HEK293 (cell line): ENCODE measurements at regions not wholly inside any gene's neighbourhood (a gene's known extent, or its start where the extent isn't known, plus 50 kb on each side); places are given as distances from the start of the nearest gene placed in this dataset.

Source experiments
- CTCF ChIA-PET: fragments of 350-600 bp; formaldehyde crosslinking; extraction: SDS; loops from one replicate; lab custom pipeline; 2021; ENCODE audit warnings: antibody characterized with exemption; lab: Yijun Ruan, JAX
- POLR2A ChIA-PET: fragments of 300-600 bp; formaldehyde crosslinking; extraction: SDS; loops from one replicate; lab custom pipeline; 2020; ENCODE audit warnings: antibody characterized with exemption, inconsistent platforms; lab: Yijun Ruan, JAX
- H3K27ac ChIP-seq: fragments of 200-500 bp; sonication (Bioruptor generic); 2 replicates; pipeline ENCODE4 v1.5.1; 2014; ENCODE audit warnings: low read depth, low read length, control low read depth, inconsistent platforms; ENCODE audit errors: extremely low read depth
- H3K36me3 ChIP-seq, 2 experiments: fragments of 200-500 bp in 1 of 2; sonication (Bioruptor generic) in 1 of 2; 1 replicate in 1 of 2; 2 replicates in 1 of 2; pipeline ENCODE4 v1.5.1; 2014 to 2017; ENCODE audit warnings: inconsistent platforms in 2 of 2, low read length in 2 of 2; ENCODE audit not compliant: control insufficient read depth in 2 of 2, insufficient read depth in 1 of 2
- H3K4me1 ChIP-seq: fragments of 200-500 bp; sonication (Bioruptor generic); 2 replicates; pipeline ENCODE4 v1.5.1; 2014; ENCODE audit warnings: mild to moderate bottlenecking, low read length, inconsistent platforms; ENCODE audit not compliant: control insufficient read depth, insufficient read depth
- H3K4me3 ChIP-seq: 2 replicates; pipeline ENCODE4 v1.5.1; 2011; ENCODE audit warnings: low read depth, mild to moderate bottlenecking, control low read depth, low read length, moderate library complexity
- H3K9me3 ChIP-seq: fragments of 200-500 bp; sonication (Bioruptor generic); 2 replicates; pipeline ENCODE4 v1.5.1; 2014; ENCODE audit warnings: low read depth, low read length, inconsistent platforms; ENCODE audit not compliant: control insufficient read depth, insufficient read depth
- EGR2 ChIP-seq: fragments of 450-650 bp; formaldehyde crosslinking; IDR thresholded peaks from 2 replicates; pipeline ENCODE4 v1.5.1; 2016; ENCODE audit warnings: low read depth, missing biosample characterization, missing genetic modification characterization
- REPIN1 ChIP-seq: fragments of 450-650 bp; formaldehyde crosslinking; IDR thresholded peaks from 2 replicates; pipeline ENCODE4 v1.5.1; 2017; ENCODE audit warnings: missing biosample characterization, missing genetic modification characterization, low read depth
- SP2 ChIP-seq: fragments of 450-650 bp; formaldehyde crosslinking; IDR thresholded peaks from 2 replicates; pipeline ENCODE4 v1.5.1; 2016; ENCODE audit warnings: missing biosample characterization, missing genetic modification characterization
- SP3 ChIP-seq: fragments of 450-650 bp; formaldehyde crosslinking; IDR thresholded peaks from 2 replicates; pipeline ENCODE4 v1.5.1; 2016; ENCODE audit warnings: missing biosample characterization, missing genetic modification characterization
- ZBTB10 ChIP-seq: fragments of 450-650 bp; formaldehyde crosslinking; IDR thresholded peaks from 2 replicates; pipeline ENCODE4 v1.5.1; 2016; ENCODE audit warnings: missing biosample characterization, missing genetic modification characterization
- ZBTB48 ChIP-seq: fragments of 450-650 bp; formaldehyde crosslinking; IDR thresholded peaks from 2 replicates; pipeline ENCODE4 v1.5.1; 2016; ENCODE audit warnings: missing biosample characterization, missing genetic modification characterization
- ZFP41 ChIP-seq: fragments of 450-650 bp; formaldehyde crosslinking; IDR thresholded peaks from 2 replicates; pipeline ENCODE4 v1.5.1; 2016; ENCODE audit warnings: missing biosample characterization, missing genetic modification characterization, borderline replicate concordance
- ZNF148 ChIP-seq: fragments of 450-650 bp; formaldehyde crosslinking; IDR thresholded peaks from 2 replicates; pipeline ENCODE4 v1.5.0; 2017; ENCODE audit warnings: missing biosample characterization, missing genetic modification characterization, borderline replicate concordance
- ZNF155 ChIP-seq: fragments of 450-650 bp; formaldehyde crosslinking; IDR thresholded peaks from 2 replicates; pipeline ENCODE4 v1.5.1; 2016; ENCODE audit warnings: missing biosample characterization, missing genetic modification characterization
- ZNF280D ChIP-seq: fragments of 450-650 bp; formaldehyde crosslinking; IDR thresholded peaks from 2 replicates; pipeline ENCODE4 v1.5.1; 2016; ENCODE audit warnings: missing biosample characterization, missing genetic modification characterization
- ZNF394 ChIP-seq: fragments of 450-650 bp; formaldehyde crosslinking; IDR thresholded peaks from 2 replicates; pipeline ENCODE4 v1.5.1; 2016; ENCODE audit warnings: missing biosample characterization, missing genetic modification characterization, mild to moderate bottlenecking, moderate library complexity, borderline replicate concordance
- ZNF549 ChIP-seq: fragments of 450-650 bp; IDR thresholded peaks from 2 replicates; pipeline ENCODE4 v1.5.1; 2018; ENCODE audit warnings: missing biosample characterization, missing genetic modification characterization, mild to moderate bottlenecking, inconsistent platforms, moderate library complexity
- ZNF561 ChIP-seq: fragments of 450-650 bp; IDR thresholded peaks from 2 replicates; pipeline ENCODE4 v1.5.1; 2018; ENCODE audit warnings: missing biosample characterization, missing genetic modification characterization, borderline replicate concordance
- ZNF621 ChIP-seq: fragments of 450-650 bp; formaldehyde crosslinking; IDR thresholded peaks from 2 replicates; pipeline ENCODE4 v1.5.1; 2017; ENCODE audit warnings: missing biosample characterization, missing genetic modification characterization
- ZNF624 ChIP-seq: fragments of 450-650 bp; formaldehyde crosslinking; IDR thresholded peaks from 2 replicates; pipeline ENCODE4 v1.5.1; 2017; ENCODE audit warnings: missing biosample characterization, missing genetic modification characterization
- ZNF677 ChIP-seq: fragments of 450-650 bp; IDR thresholded peaks from 2 replicates; pipeline ENCODE4 v1.5.0; 2018; ENCODE audit warnings: missing biosample characterization, mild to moderate bottlenecking, missing genetic modification characterization, moderate library complexity
- ZNF843 ChIP-seq: fragments of 450-650 bp; formaldehyde crosslinking; IDR thresholded peaks from 2 replicates; pipeline ENCODE4 v1.5.1; 2016; ENCODE audit warnings: missing biosample characterization, missing genetic modification characterization

- H3K27ac ChIP-seq: no peak overlapping the region
- no peak for TF ChIP-seq ZFP41
- TF ChIP-seq ZNF677 (tag by site-specific recombination): no peak
- TF ChIP-seq EGR2: no peak
- no peak for TF ChIP-seq ZNF280D
- no peak for TF ChIP-seq SP3 (tag by site-specific recombination)
- no peak for TF ChIP-seq ZNF561 (tag by site-specific recombination)
- no peaks in the 10 kb centered on the region for H3K36me3 ChIP-seq
- POLR2A ChIA-PET: no interaction called here
- H3K4me1 ChIP-seq: no peaks in the 10 kb centered on the region
- CTCF ChIA-PET: no interaction called here
- H3K9me3 ChIP-seq: no peaks in the 10 kb centered on the region
- H3K4me3 ChIP-seq: no peak overlapping the region
Measured at GRCh38 chr16:64409783-64410210, 712.1 kb downstream of the CDH11 start.

- H3K9me3 ChIP-seq: no peaks in the 10 kb centered on the region
- no peak overlapping the region for H3K27ac ChIP-seq
- no peak overlapping the region for H3K4me3 ChIP-seq
- TF ChIP-seq ZNF155: no peak
- TF ChIP-seq ZNF148 (tag by site-specific recombination): no peak
- TF ChIP-seq REPIN1 (tag by site-specific recombination): no peak
- TF ChIP-seq ZBTB48 (tag by site-specific recombination): no peak
- TF ChIP-seq ZBTB10 (tag by site-specific recombination): no peak
- POLR2A ChIA-PET: no interaction called here
- no peaks in the 10 kb centered on the region for H3K4me1 ChIP-seq
- H3K36me3 ChIP-seq: no peaks in the 10 kb centered on the region
- CTCF ChIA-PET: interaction anchor here (0.6 kb wide), 1 partner anchor 693 kb away, joined by 4 read pairs; no protein-coding TSS in a partner anchor
Measured at GRCh38 chr16:64408699-64409098, 713.2 kb downstream of the CDH11 start.

- no peak for TF ChIP-seq ZNF394 (tag by site-specific recombination)
- TF ChIP-seq SP2 (tag by site-specific recombination): no peak
- no peak for TF ChIP-seq ZNF843 (tag by site-specific recombination)
- no peak for TF ChIP-seq ZNF624 (tag by site-specific recombination)
- no peak for TF ChIP-seq ZNF621
- TF ChIP-seq ZNF549 (tag by site-specific recombination): no peak
- H3K4me3 ChIP-seq: no peak overlapping the region
- no peaks in the 10 kb centered on the region for H3K36me3 ChIP-seq
- H3K4me1 ChIP-seq: no peaks in the 10 kb centered on the region
- ChIA-PET POLR2A (no interaction called here), CTCF (no interaction called here)
- H3K27ac ChIP-seq: no peak overlapping the region
- H3K9me3 ChIP-seq: no peaks in the 10 kb centered on the region
Measured at GRCh38 chr16:64406770-64407181, 715.1 kb downstream of the CDH11 start.
